ENCODE measurements at regions not wholly inside any gene's neighbourhood (a gene's known extent, or its start where the extent isn't known, plus 50 kb on each side); places are given as distances from the start of the nearest gene placed in this dataset.

- Histone ChIP-seq H3K23me2 (ENCODE audit: low read depth, low read length) (no peaks in the 10 kb centered on the region), H3K4me1 (replicated peaks in 1 of 4; ENCODE audit: control insufficient read depth in 3 of 4, insufficient read depth in 4 of 4, low read length in 3 of 4) (no peaks in the 10 kb centered on the region), H3K27me3 (replicated peaks in 1 of 4; ENCODE audit: control insufficient read depth in 3 of 4, extremely low read depth in 1 of 4, insufficient read depth in 3 of 4, low read length in 3 of 4) (no peaks in the 10 kb centered on the region), H3K4me2 (ENCODE audit: insufficient read depth in 1 of 2, low read depth in 2 of 2, low read length in 2 of 2) (no peak overlapping the region), H3K9me3 (ENCODE audit: insufficient read depth in 2 of 2, low read depth in 1 of 2, low read length in 1 of 2) (no peaks in the 10 kb centered on the region; a peak in 1 of 4 replicates), H3K79me1 (ENCODE audit: low read depth, low read length) (no peaks in the 10 kb centered on the region), H2BK12ac (ENCODE audit: low read depth, low read length) (no peak overlapping the region), H4K91ac (replicated peaks; ENCODE audit: insufficient read length, low read length) (no peak overlapping the region), H3K14ac (ENCODE audit: insufficient read length) (no peak overlapping the region), H2BK15ac (ENCODE audit: low read length) (no peak overlapping the region), H3K9ac (replicated peaks in 1 of 4; ENCODE audit: extremely low read depth in 1 of 4, low read depth in 3 of 4, low read length in 3 of 4) (no peak overlapping the region), H2AK5ac (ENCODE audit: low read depth, low read length) (no peak overlapping the region), H3K18ac (ENCODE audit: extremely low read depth, low read length) (no peak overlapping the region), H3K4me3 (ENCODE audit: extremely low read depth in 1 of 4, insufficient read depth in 2 of 4, low read depth in 3 of 4, low read length in 4 of 4) (no peak overlapping the region), H2BK120ac (replicated peaks; ENCODE audit: low read depth, low read length) (no peak overlapping the region), H3K36me3 (ENCODE audit: control insufficient read depth in 2 of 4, insufficient read depth in 4 of 4, low read length in 3 of 4) (no peaks in the 10 kb centered on the region), H4K5ac (ENCODE audit: insufficient read length, low read depth, low read length) (no peak overlapping the region), H4K20me1 (replicated peaks in 1 of 2; ENCODE audit: control insufficient read depth in 1 of 2, insufficient read depth in 2 of 2, low read length in 2 of 2) (no peaks in the 10 kb centered on the region), H3K27ac (ENCODE audit: low read depth, low read length) (no peak overlapping the region), H2BK20ac (ENCODE audit: low read length) (no peak overlapping the region), H3K56ac (replicated peaks; ENCODE audit: insufficient read length, low read depth, low read length) (no peak overlapping the region), H3K23ac (ENCODE audit: insufficient read length) (no peak overlapping the region), H2BK5ac (ENCODE audit: low read depth, low read length) (no peak overlapping the region), H4K8ac (ENCODE audit: extremely low read depth, insufficient read depth, low read length) (no peak overlapping the region), H2AFZ (ENCODE audit: low read length) (no peak overlapping the region), H3K4ac (replicated peaks; ENCODE audit: insufficient read length, low read depth, low read length) (no peak overlapping the region), H3K79me2 (ENCODE audit: control insufficient read depth in 1 of 2, insufficient read depth in 2 of 2, low read length in 2 of 2) (no peaks in the 10 kb centered on the region)
- DNase-seq (ENCODE audit: low read depth in 1 of 2, low spot score in 2 of 2) (no peak), FAIRE-seq (no peak)
- 45% methylated on average over 2 of the region's 2 CpGs; no CpG with 5 or more reads in 1 of the 2 experiments for WGBS, 2 experiments (ENCODE audit: extremely low coverage in 1 of 2, insufficient coverage in 1 of 2, insufficient read length in 1 of 2, insufficient replicate concordance in 2 of 2, low coverage in 1 of 2, low lambda C conversion rate in 2 of 2, missing lambda C conversion rate in 1 of 2)
- ChIA-PET POLR2A (ENCODE audit: partially characterized antibody) (no interaction called here), CTCF (ENCODE audit: partially characterized antibody) (no interaction called here)
- TF ChIP-seq GABPA (IDR thresholded peaks at IDR 0.05; ENCODE audit: borderline replicate concordance, insufficient read depth, low read length), result no peak
- TF ChIP-seq SUZ12 (IDR thresholded peaks at IDR 0.05; ENCODE audit: low read length), result no peak
- TF ChIP-seq POU5F1 (IDR thresholded peaks at IDR 0.05; ENCODE audit: low read depth, low read length), result no peak
- TF ChIP-seq EGR1 (IDR thresholded peaks at IDR 0.05; ENCODE audit: borderline replicate concordance, low read depth, low read length), result no peak
Measured at GRCh38 chr5:89596821-89597220, 713.8 kb upstream of the MEF2C start.
